Activated naive CD8-positive, alpha-beta T cell treated with anti-CD3 and anti-CD28 coated beads for 36 hours (primary cell): ENCODE measurements at regions not wholly inside any gene's neighbourhood (a gene's known extent, or its start where the extent isn't known, plus 50 kb on each side); places are given as distances from the start of the nearest gene placed in this dataset.
"Not testable (repeated sequence)": the region's sequence is repeated elsewhere in the genome, so short reads cannot be mapped to it uniquely, and the experiment has no call there.

ENCODE experiments used
- DNase-seq: peaks from one replicate; pipeline ENCODE4 v3.0.0; 2021
- H3K27ac Mint-ChIP-seq: one replicate; pipeline ENCODE4 v1.8.0; 2022; ENCODE audit warnings: mild to moderate bottlenecking, moderate library complexity, mixed read lengths
- H3K27me3 Mint-ChIP-seq: one replicate; pipeline ENCODE4 v1.8.0; 2022; ENCODE audit warnings: mild to moderate bottlenecking, mixed read lengths
- H3K36me3 Mint-ChIP-seq: one replicate; pipeline ENCODE4 v1.8.0; 2021; ENCODE audit warnings: mild to moderate bottlenecking, mixed read lengths
- H3K4me1 Mint-ChIP-seq: one replicate; pipeline ENCODE4 v1.8.0; 2021; ENCODE audit warnings: mixed read lengths
- H3K4me3 Mint-ChIP-seq: one replicate; pipeline ENCODE4 v1.8.0; 2022; ENCODE audit warnings: mild to moderate bottlenecking, moderate library complexity, mixed read lengths
- H3K9me3 Mint-ChIP-seq: one replicate; pipeline ENCODE4 v1.8.0; 2022; ENCODE audit warnings: mixed read lengths

GRCh38 chr21:17697473-17697872, 84.8 kb upstream of the BTG3 start:
- Mint-ChIP-seq H3K4me1 (peaks cover 6% of the 10 kb centered on the region), H3K36me3 (peaks cover 3% of the 10 kb centered on the region), H3K9me3 (peaks cover 11% of the 10 kb centered on the region), H3K27me3 (peaks cover 4% of the 10 kb centered on the region), H3K27ac (no peak overlapping the region), H3K4me3 (no peak overlapping the region)
- DNase-seq: no peak

GRCh38 chr21:17694416-17694815, 81.7 kb upstream of the BTG3 start:
- H3K36me3 Mint-ChIP-seq, H3K27ac Mint-ChIP-seq, DNase-seq, H3K4me1 Mint-ChIP-seq, H3K4me3 Mint-ChIP-seq, H3K27me3 Mint-ChIP-seq: not testable (repeated sequence)
- peaks cover 11% of the 10 kb centered on the region for H3K9me3 Mint-ChIP-seq

GRCh38 chr21:17693801-17694200, 81.1 kb upstream of the BTG3 start:
- Mint-ChIP-seq H3K27ac (no peak overlapping the region), H3K9me3 (peaks cover 11% of the 10 kb centered on the region), H3K4me1 (peaks cover 11% of the 10 kb centered on the region), H3K27me3 (no peaks in the 10 kb centered on the region), H3K36me3 (peaks cover 3% of the 10 kb centered on the region), H3K4me3 (no peak overlapping the region)
- no peak for DNase-seq

GRCh38 chr21:17690078-17690494, 77.4 kb upstream of the BTG3 start:
- Mint-ChIP-seq H3K27me3 (no peaks in the 10 kb centered on the region), H3K4me1 (peaks cover 27% of the 10 kb centered on the region), H3K9me3 (peaks cover 7% of the 10 kb centered on the region), H3K36me3 (no peaks in the 10 kb centered on the region), H3K4me3 (no peak overlapping the region), H3K27ac (no peak overlapping the region)
- DNase-seq: no peak

- H3K27me3 Mint-ChIP-seq: no peaks in the 10 kb centered on the region
- peaks cover 27% of the 10 kb centered on the region for H3K4me1 Mint-ChIP-seq
- H3K9me3 Mint-ChIP-seq: peaks cover 7% of the 10 kb centered on the region
- H3K36me3 Mint-ChIP-seq: no peaks in the 10 kb centered on the region
- no peak overlapping the region for H3K27ac Mint-ChIP-seq
- DNase-seq: peak; percentile 42
- no peak overlapping the region for H3K4me3 Mint-ChIP-seq
These were observed 76.5 kb upstream of the BTG3 start for GRCh38 chr21:17688912-17689874.

GRCh38 chr21:17682924-17683323, 70.2 kb upstream of the BTG3 start:
- H3K4me3 Mint-ChIP-seq: no peak overlapping the region

GRCh38 chr21:17679002-17679600, 66.4 kb upstream of the BTG3 start:
- Mint-ChIP-seq H3K4me3 (no peak overlapping the region), H3K4me1 (peaks cover 14% of the 10 kb centered on the region)
- no peak for DNase-seq

More at GRCh38 chr21:17682924-17683323, 70.2 kb upstream of the BTG3 start:
- DNase-seq: no peak
- Mint-ChIP-seq H3K36me3 (no peaks in the 10 kb centered on the region), H3K27me3 (no peaks in the 10 kb centered on the region), H3K4me1 (peaks cover 28% of the 10 kb centered on the region), H3K9me3 (peaks cover 7% of the 10 kb centered on the region), H3K27ac (no peak overlapping the region)

GRCh38 chr21:17676930-17677329, 64.2 kb upstream of the BTG3 start:
- not testable (repeated sequence) for H3K36me3 Mint-ChIP-seq, H3K27me3 Mint-ChIP-seq, H3K27ac Mint-ChIP-seq, DNase-seq, H3K9me3 Mint-ChIP-seq, H3K4me3 Mint-ChIP-seq, H3K4me1 Mint-ChIP-seq

More at GRCh38 chr21:17679002-17679600, 66.4 kb upstream of the BTG3 start:
- no peak overlapping the region for H3K27ac Mint-ChIP-seq
- no peaks in the 10 kb centered on the region for H3K27me3 Mint-ChIP-seq
- no peaks in the 10 kb centered on the region for H3K9me3 Mint-ChIP-seq
- H3K36me3 Mint-ChIP-seq: no peaks in the 10 kb centered on the region

- no peak for DNase-seq
- Mint-ChIP-seq H3K27me3 (peaks cover 3% of the 10 kb centered on the region), H3K4me3 (no peak overlapping the region), H3K9me3 (no peaks in the 10 kb centered on the region), H3K36me3 (no peaks in the 10 kb centered on the region), H3K4me1 (peaks cover 3% of the 10 kb centered on the region), H3K27ac (no peak overlapping the region)
These were observed 61.4 kb upstream of the BTG3 start for GRCh38 chr21:17674106-17674505.

GRCh38 chr21:17673261-17674020, 60.7 kb upstream of the BTG3 start:
- peaks cover 3% of the 10 kb centered on the region for H3K27me3 Mint-ChIP-seq

GRCh38 chr21:17671733-17672132, 59.0 kb upstream of the BTG3 start:
- Mint-ChIP-seq H3K27me3 (peaks cover 3% of the 10 kb centered on the region), H3K4me1 (no peaks in the 10 kb centered on the region), H3K4me3 (no peak overlapping the region), H3K36me3 (no peaks in the 10 kb centered on the region), H3K27ac (no peak overlapping the region), H3K9me3 (no peaks in the 10 kb centered on the region)
- no peak for DNase-seq

More at GRCh38 chr21:17673261-17674020, 60.7 kb upstream of the BTG3 start:
- H3K9me3 Mint-ChIP-seq: no peaks in the 10 kb centered on the region
- H3K36me3 Mint-ChIP-seq: no peaks in the 10 kb centered on the region
- H3K27ac Mint-ChIP-seq: no peak overlapping the region
- H3K4me3 Mint-ChIP-seq: no peak overlapping the region
- DNase-seq: no peak
- H3K4me1 Mint-ChIP-seq: no peaks in the 10 kb centered on the region

GRCh38 chr21:17668479-17669140, 55.9 kb upstream of the BTG3 start:
- Mint-ChIP-seq H3K9me3 (no peaks in the 10 kb centered on the region), H3K4me3 (no peak overlapping the region), H3K36me3 (no peaks in the 10 kb centered on the region), H3K27ac (no peak overlapping the region), H3K27me3 (no peaks in the 10 kb centered on the region), H3K4me1 (peaks cover 7% of the 10 kb centered on the region)
- no peak for DNase-seq

- Mint-ChIP-seq H3K9me3 (no peaks in the 10 kb centered on the region), H3K36me3 (no peaks in the 10 kb centered on the region), H3K27me3 (no peaks in the 10 kb centered on the region), H3K27ac (no peak overlapping the region), H3K4me1 (peaks cover 7% of the 10 kb centered on the region), H3K4me3 (no peak overlapping the region)
- DNase-seq: no peak
These were observed 54.6 kb upstream of the BTG3 start for GRCh38 chr21:17667256-17667655.
